Panc1 (cell line): ENCODE measurements at regions not wholly inside any gene's neighbourhood (a gene's known extent, or its start where the extent isn't known, plus 50 kb on each side); places are given as distances from the start of the nearest gene placed in this dataset.

Source experiments
- ATAC-seq: fragments of 200-7000 bp; cut with Tn5 transposase; 2 replicates; pipeline ENCODE4 v1.9.1; 2020; ENCODE audit warnings: mild to moderate bottlenecking, moderate library complexity
- BruUV-seq: library from RNA; stranded (reverse); fragments of 400-500 nt; replicated peaks from 2 replicates; lab custom pipeline; 2021; lab: Mats Ljungman, UMichigan
- CTCF ChIA-PET: fragments of 300-600 bp; sonication (Branson Sonifier 250); formaldehyde crosslinking; loops from one replicate; lab custom pipeline; 2022; ENCODE audit warnings: antibody characterized with exemption; lab: Charles Lee
- POLR2A ChIA-PET: fragments of 300-600 bp; sonication (Branson Sonifier 250); formaldehyde crosslinking; loops from one replicate; lab custom pipeline; 2022; ENCODE audit warnings: antibody characterized with exemption; lab: Charles Lee
- DNase-seq: peaks from one replicate; pipeline ENCODE4 v3.0.0-alpha.2; 2010; ENCODE audit warnings: low read depth, low spot score
- H3K27ac ChIP-seq: 2 replicates; pipeline ENCODE4 v1.5.1; 2011; ENCODE audit warnings: mild to moderate bottlenecking, low read length, inconsistent platforms
- H3K27me3 ChIP-seq: fragments of 200-500 bp; sonication (Bioruptor generic); 2 replicates; pipeline ENCODE4 v1.6.0; 2014; ENCODE audit warnings: low read length, inconsistent platforms; ENCODE audit not compliant: control insufficient read depth, insufficient read depth
- H3K36me3 ChIP-seq: fragments of 200-500 bp; sonication (Bioruptor generic); 2 replicates; pipeline ENCODE4 v1.5.1; 2014; ENCODE audit warnings: inconsistent platforms, mild to moderate bottlenecking, low read length, moderate library complexity; ENCODE audit not compliant: control insufficient read depth, insufficient read depth
- H3K4me1 ChIP-seq: 2 replicates; pipeline ENCODE4 v1.5.1; 2011; ENCODE audit warnings: inconsistent platforms, mild to moderate bottlenecking, low read length, moderate library complexity; ENCODE audit not compliant: control insufficient read depth, insufficient read depth
- H3K4me3 ChIP-seq, 2 experiments: 2 replicates each; pipeline ENCODE4 v1.5.1; 2011 to 2012; ENCODE audit warnings: low read depth in 2 of 2, low read length in 2 of 2, mild to moderate bottlenecking in 2 of 2, inconsistent platforms in 1 of 2, moderate library complexity in 1 of 2
- H3K9me3 ChIP-seq: fragments of 200-500 bp; sonication (Bioruptor generic); 2 replicates; pipeline ENCODE4 v1.5.1; 2014; ENCODE audit warnings: low read depth, mild to moderate bottlenecking, inconsistent platforms, low read length, moderate library complexity; ENCODE audit not compliant: control insufficient read depth, insufficient read depth
- CTCF ChIP-seq: fragments of 450-650 bp; IDR thresholded peaks from 2 replicates; pipeline ENCODE4 v1.5.1; 2017; ENCODE audit warnings: mild to moderate bottlenecking
- POLR2AphosphoS5 ChIP-seq: IDR thresholded peaks from 2 replicates; pipeline ENCODE4 v1.6.1; 2012; ENCODE audit warnings: mild to moderate bottlenecking, low read depth, low read length, moderate library complexity
- REST ChIP-seq, 2 experiments: IDR thresholded peaks; 2 replicates each; pipeline ENCODE4 v1.6.1; 2011 to 2012; ENCODE audit warnings: low read depth in 2 of 2, control low read depth in 1 of 2, low read length in 1 of 2, mild to moderate bottlenecking in 1 of 2, moderate library complexity in 1 of 2; ENCODE audit not compliant: insufficient read depth in 1 of 2
- SIN3A ChIP-seq: IDR thresholded peaks from 2 replicates; pipeline ENCODE4 v1.6.1; 2012; ENCODE audit warnings: low read depth, mild to moderate bottlenecking, low read length, moderate library complexity, borderline replicate concordance; ENCODE audit not compliant: insufficient read depth
- TCF7L2 ChIP-seq: IDR thresholded peaks from 2 replicates; pipeline ENCODE4 v1.6.1; 2011; ENCODE audit warnings: mild to moderate bottlenecking, low read depth, low read length, inconsistent platforms
- in situ Hi-C: cut with HindIII; loops from 2 replicates; pipeline ENCODE4 v1.10.0; 2016; ENCODE audit warnings: low sequenced_read_pairs, low pct_unique_long_range_greater_than_20kb
- intact Hi-C: fragments of 100-400 bp; cut with micrococcal nuclease; formaldehyde crosslinking; loops from one replicate; pipeline ENCODE4 v1.10.0; 2022; ENCODE audit not compliant: unreplicated experiment

- Histone ChIP-seq H3K4me3 (no peak overlapping the region), H3K27ac (no peak overlapping the region), H3K4me1 (no peaks in the 10 kb centered on the region), H3K27me3 (no peaks in the 10 kb centered on the region), H3K9me3 (no peaks in the 10 kb centered on the region), H3K36me3 (no peaks in the 10 kb centered on the region)
- DNase-seq (no peak), ATAC-seq (no peak)
- in situ Hi-C loops (no loop called here), intact Hi-C loops (no loop called here)
- BruUV-seq: no TSS peak
- CTCF ChIA-PET: no interaction called here
- TF ChIP-seq SIN3A (no peak), POLR2AphosphoS5 (no peak), CTCF (no peak), REST (IDR thresholded peaks at IDR 0.05; ENCODE audit: insufficient read depth in 1 of 2, low read depth in 2 of 2, low read length in 1 of 2) (no peak), TCF7L2 (no peak)
- POLR2A ChIA-PET: no interaction called here
These were observed 327.7 kb upstream of the MANEA start for GRCh38 chr6:95249661-95250060.

GRCh38 chr6:95263840-95264239, 313.5 kb upstream of the MANEA start:
- no TSS peak for BruUV-seq
- Histone ChIP-seq H3K27me3 (no peaks in the 10 kb centered on the region), H3K9me3 (no peaks in the 10 kb centered on the region), H3K4me3 (no peak overlapping the region), H3K4me1 (no peaks in the 10 kb centered on the region), H3K27ac (no peak overlapping the region), H3K36me3 (no peaks in the 10 kb centered on the region)
- ChIA-PET CTCF (no interaction called here), POLR2A (no interaction called here)
- ATAC-seq (no peak), DNase-seq (no peak)
- intact Hi-C loops (no loop called here), in situ Hi-C loops (no loop called here)
- TF ChIP-seq REST (IDR thresholded peaks at IDR 0.05; ENCODE audit: insufficient read depth in 1 of 2, low read depth in 2 of 2, low read length in 1 of 2) (no peak), CTCF (no peak), POLR2AphosphoS5 (no peak), TCF7L2 (no peak), SIN3A (no peak)
